ENCODE measurements at regions not wholly inside any gene's neighbourhood (a gene's known extent, or its start where the extent isn't known, plus 50 kb on each side); places are given as distances from the start of the nearest gene placed in this dataset.

GRCh38 chr7:156480671-156481070, 159.9 kb upstream of the RNF32 start:
- no peak for DNase-seq (ENCODE audit: low spot score)

- DNase-seq (ENCODE audit: low spot score): no peak
Observed at GRCh38 chr7:156479596-156479995, 161.0 kb upstream of the RNF32 start.

GRCh38 chr7:156478486-156478885, 162.1 kb upstream of the RNF32 start:
- DNase-seq (ENCODE audit: low spot score): no peak

DNA sequence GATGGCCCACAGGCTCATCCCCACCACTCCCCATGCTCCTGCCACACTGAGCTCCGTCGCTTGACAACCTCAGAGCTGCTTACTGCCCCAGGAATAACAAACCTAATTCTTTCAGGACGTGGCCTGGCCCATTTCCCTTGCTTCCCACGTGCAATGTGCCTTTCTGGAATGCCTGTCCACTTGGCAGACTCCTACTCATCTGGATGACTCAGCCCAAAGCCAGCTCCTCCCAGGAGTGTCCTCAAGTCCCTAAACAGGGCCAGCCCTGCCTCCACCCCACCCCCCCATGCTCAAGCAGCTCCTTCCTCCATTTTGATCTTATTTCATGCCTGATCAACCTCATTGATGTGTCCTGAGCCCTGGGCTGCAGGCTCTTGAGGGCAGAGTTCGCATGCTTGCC, 164.9 kb upstream of the RNF32 start:
- peak; percentile 5 for DNase-seq (ENCODE audit: low spot score)

GRCh38 chr7:156475179-156475578, 165.4 kb upstream of the RNF32 start:
- DNase-seq (ENCODE audit: low spot score): no peak

- DNase-seq (ENCODE audit: low spot score): peak; percentile 55
Observed at GRCh38 chr7:156474241-156474743, 166.3 kb upstream of the RNF32 start.

DNA sequence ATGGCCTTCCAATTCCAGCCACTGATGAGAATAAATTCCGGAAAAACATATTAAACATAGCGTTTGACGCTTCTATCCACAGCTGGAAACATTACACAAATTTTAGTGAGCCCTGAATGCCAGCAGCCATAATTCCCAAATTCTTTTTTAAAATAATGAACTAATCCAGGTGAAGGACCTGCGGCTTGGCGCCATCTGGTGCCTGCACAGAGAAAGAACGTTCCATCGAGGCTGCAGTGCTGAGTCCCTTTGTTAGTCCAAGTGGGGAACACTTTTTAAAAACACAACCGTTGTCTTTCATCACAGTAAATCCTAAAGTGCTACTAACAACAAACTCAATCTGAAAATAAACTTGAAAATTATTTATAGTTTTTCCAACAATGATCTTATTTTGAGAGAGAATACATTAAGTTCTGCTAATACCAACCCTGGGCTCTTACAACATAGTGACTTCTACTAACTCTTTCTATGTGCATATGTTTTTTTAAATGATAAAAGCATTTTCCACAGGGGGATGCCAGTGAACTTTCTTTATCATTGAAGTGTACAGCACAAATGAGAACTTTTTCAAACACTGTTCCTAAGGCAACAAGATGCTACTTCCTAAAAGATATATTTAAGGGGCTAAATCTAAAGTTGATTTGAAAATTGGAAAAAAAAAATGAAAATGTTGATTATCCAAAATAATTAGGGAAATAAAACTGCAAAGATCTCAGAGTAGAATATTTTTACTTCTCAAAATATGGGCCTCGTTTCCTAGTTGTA, 166.9 kb upstream of the RNF32 start:
- DNase-seq (ENCODE audit: low spot score): peak; percentile 81

DNA sequence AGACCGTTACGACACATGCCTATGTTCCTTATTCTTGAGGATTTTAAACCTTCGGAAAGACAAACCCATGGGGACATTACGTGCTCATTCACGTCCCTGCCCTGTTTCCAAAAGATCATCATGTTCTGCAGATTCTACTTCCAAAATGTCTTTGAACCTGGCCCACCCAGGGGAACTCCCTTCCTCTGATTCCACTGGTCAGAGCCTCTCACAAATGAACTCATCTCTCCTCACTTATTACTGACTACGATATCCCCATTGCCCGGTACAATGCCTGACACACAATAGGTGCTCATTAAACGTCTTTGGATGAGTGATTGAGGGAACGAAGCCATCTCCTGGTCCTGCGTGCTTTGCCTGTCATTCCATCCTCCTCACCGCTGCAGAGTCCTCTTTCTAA, 168.3 kb upstream of the RNF32 start:
- DNase-seq (ENCODE audit: low spot score): no peak

DNA sequence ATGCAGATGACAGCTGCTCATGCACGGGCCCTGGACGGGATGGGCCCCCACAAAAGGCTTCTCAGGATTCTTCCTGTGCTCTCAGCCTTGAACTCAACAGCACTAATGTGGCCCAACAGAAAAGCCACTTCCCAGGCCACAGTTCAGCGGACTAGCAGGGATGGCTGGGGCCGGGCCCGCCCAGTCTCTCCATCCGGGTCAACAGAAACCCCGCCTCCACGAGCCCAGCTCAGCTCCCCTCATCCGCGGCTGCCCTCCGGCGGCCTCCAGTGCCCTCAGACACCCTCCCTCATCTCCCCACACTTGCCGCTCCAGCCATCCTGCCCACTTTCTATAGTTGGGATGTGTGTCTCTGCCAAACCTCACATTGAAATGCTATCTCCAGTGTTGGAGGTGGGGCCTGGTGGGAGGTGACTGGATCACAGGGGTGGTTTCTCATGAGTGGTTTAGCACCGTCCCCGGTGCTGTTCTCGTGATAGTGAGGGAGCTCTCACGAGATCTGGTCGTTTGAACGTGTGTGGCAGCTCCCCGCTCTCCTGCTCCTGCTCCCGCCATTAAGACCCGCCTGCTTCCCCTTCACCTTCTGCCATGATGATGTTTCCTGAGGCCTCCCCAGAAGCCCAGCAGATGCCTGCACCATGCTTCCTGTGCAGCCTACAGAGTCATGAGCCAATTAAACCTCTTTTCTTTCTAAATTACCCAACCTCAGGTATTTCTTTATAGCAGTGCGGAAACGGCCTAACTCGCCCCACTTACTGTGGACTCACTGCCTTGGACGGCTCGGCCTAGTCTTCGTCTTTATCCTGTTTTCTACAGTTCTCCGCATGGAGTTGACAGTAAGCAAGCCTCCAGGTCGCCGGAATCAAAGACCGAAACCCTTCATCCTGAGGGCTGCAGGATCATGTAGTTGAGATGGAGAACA, 169.9 kb upstream of the RNF32 start:
- no peak for DNase-seq (ENCODE audit: low spot score)

DNA sequence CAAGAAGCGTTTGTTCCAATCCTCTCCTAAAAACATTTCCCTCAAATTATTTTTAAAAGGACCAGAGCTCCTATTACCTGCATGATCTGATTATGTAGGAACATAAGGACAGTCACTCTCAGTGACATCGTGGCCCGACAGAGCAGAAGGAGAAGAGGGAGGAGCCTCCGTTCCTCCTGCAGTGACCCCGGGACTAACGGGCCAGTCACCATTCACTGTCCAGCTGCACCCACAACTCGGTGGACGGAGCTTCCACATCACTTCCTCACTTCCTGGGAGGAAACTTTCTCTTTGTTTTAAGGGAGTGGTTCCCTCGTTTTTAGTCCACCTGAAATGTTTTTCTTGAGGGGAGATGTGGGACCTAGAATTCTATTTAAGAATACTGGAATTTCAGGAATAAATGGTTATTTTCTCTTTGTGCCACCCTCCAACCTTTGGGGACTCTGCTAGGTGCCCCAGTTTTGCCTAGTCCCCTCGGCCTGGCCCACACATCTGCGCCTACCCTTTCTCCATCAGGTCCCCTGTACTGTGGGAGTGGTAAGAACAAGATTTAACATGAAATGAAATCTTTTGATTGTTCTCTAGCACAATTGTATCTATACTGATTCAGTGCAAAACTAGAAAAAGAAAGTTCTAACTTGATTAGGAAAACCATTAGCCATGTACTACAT, 173.5 kb upstream of the RNF32 start:
- DNase-seq (ENCODE audit: low spot score): no peak

- no peak for DNase-seq (ENCODE audit: low spot score)
Observed at GRCh38 chr7:156466272-156466671, 174.3 kb upstream of the RNF32 start.

- DNase-seq (ENCODE audit: low spot score): no peak
Observed at GRCh38 chr7:156465186-156465585, 175.4 kb upstream of the RNF32 start.

DNA sequence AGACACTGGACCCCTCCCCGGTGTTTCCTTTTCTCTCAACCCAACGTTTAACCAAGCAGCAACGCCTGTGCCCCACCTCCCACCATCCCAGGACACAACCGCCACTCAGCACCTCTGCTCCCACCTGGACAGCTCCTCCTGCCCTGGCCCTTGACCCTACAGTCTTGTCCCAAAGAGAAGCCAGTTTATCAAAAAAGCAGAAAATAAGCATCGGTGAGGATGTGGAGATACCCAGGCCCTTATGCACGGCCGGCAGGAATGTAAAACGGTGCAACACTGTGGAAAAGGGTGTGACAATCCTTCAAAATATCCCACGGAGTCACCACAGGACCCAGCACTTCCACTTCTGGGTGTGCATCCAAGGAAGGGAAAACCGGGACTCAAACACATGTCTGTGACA, 176.2 kb upstream of the RNF32 start:
- no peak for DNase-seq (ENCODE audit: low spot score)

DNA sequence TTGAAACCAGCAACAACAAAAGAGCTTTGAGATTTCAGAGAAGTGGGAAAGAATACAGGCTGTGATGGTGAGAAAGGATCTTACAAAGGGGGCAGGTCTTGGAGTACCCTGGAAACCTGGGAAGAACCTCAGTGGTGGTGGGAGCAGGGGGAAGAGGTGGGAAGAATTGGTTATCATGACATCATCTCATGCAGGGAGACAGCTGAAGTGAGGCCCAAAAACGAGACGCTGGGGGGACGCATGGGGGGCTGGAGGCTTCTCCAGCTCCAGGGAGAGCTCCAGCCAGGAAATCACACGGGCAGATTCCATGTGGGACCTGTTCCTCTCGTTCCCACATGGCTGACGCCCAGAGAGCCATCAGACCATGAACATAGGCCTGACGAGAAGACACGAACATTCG, 177.3 kb upstream of the RNF32 start:
- no peak for DNase-seq (ENCODE audit: low spot score)

DNA sequence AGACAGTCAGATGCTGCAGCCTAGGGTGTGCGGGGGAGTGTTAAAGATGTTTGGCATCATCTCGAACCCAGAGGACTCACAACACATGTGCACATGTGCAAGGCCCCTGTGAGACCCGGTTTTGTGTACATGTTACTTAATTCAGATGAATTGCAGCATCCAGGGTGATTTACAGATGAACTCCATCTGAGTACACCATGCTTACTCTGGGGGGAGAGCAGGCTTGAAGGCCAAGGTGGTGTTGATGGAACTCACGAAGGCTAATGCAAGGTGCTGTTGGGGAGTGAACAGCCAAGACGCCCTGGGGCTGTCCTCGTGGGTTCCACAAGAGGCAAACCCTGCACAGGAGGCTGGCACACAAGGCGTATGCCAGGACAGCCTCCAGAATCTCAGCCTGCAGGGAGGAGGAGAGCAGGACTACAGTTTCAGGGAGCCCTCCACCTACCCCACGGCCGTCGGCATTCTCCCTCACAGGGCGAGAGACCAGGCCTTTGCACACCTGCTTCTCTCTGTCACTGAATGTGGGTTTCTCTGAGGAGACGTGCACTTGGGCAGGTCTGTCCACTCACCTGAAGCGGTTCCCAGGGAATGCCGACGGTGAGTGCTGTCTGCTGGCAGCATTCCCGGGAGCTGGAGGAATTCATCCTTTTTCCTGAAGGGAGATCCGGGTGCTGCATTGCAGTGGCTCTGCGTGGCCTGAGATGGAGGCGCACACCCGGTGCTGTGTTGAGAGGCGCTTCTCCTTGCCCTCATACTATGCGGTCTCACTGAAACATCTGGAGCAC, 178.5 kb upstream of the RNF32 start:
- no peak for DNase-seq (ENCODE audit: low spot score)

DNA sequence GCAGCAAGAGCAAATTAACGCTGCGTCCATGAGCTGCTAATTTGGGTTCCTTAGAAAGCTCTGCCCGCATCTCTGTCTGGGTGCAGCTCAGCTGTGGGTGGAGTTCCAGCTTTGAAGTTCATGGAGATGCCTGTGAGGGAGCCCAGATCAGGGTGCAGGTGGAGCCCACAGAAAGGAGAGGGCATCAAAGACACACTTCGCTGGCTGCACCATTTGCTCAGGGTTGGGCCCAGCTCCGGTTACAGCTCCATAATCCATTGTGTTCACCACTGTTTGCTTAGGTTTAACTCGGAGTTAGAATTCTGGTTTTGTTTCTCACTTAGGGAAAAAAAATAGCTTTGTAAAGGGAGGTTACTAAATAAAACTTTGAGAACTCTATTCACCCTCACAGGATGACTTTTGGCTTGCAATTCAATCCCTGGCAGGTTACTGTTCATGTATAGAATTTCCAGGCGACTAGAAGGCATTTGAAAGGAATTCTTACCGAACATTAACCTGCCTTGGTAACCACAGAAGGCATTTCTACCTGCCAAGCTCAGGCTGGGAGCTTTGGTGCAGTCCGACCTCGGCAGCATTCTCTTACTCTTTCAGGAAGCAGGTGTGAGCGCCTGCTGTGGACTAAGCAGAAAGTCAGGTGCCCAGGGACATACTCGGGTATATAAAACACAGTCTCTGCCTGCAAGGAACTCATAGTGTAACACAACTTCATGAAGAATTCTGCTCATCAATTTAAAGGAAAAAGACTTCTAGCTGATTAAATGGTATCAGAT, 179.5 kb upstream of the RNF32 start:
- peak; percentile 46 for DNase-seq (ENCODE audit: low spot score)

GRCh38 chr7:156459582-156459981, 181.0 kb upstream of the RNF32 start:
- no peak for DNase-seq (ENCODE audit: low spot score)

DNA sequence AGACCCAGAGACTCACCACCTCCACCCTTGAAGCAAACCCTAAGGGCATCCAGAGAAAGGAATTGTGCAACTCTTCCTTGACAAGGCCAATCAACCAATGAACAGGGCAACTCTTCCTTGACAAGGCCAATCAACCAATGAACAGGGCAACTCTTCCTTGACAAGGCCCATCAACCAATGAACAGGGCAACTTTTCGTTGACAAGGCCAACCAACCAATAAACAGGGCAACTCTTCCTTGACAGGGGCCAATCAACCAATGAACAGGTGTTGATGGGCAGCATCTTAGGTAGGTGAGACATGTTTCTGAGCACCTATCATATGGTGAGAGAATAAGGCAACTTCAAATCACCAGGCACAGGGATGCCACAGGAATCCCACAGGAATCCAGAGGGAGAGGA, 181.5 kb upstream of the RNF32 start:
- no peak for DNase-seq (ENCODE audit: low spot score)

DNA sequence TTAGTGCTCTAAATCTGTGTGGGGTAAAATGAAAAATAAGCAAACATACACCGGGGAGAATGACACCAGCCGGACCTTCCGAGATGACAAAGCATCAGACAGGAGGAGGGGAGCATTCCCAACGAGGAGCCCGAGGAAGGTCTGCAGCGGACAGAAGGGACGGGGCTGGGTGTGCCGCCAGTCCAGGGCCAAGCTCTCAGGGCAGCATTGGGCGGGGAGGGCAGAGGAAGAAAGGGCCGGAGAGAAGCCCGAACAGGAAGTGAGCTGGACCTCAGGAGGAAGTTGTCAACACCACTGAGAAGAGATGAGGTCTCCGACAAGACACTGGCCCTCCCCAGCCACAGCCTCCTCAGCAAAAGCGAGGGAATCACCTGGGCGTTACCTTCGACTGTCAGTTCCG, 182.6 kb upstream of the RNF32 start:
- DNase-seq (ENCODE audit: low spot score): no peak

GRCh38 chr7:156456503-156457115, 184.0 kb upstream of the RNF32 start:
- DNase-seq (ENCODE audit: low spot score): peak; percentile 12
